ENCODE measurements at regions not wholly inside any gene's neighbourhood (a gene's known extent, or its start where the extent isn't known, plus 50 kb on each side); places are given as distances from the start of the nearest gene placed in this dataset.
A peak's percentile ranks its signal among the peaks of the same experiment; 100 is the strongest.

GRCh38 chrX:11949291-11949690, 189.0 kb upstream of the FRMPD4 start:
- H3K9me3 ChIP-seq (ENCODE audit: control insufficient read depth, insufficient read depth, low read depth, low read length): no peaks in the 10 kb centered on the region
- peaks cover 2% of the 10 kb centered on the region for H3K4me1 ChIP-seq (ENCODE audit: control insufficient read depth, extremely low read depth, insufficient read depth, low read length)
- H3K9ac ChIP-seq (ENCODE audit: insufficient read depth, low read length): no peak overlapping the region
- no peaks in the 10 kb centered on the region for H3K27me3 ChIP-seq (ENCODE audit: control insufficient read depth, insufficient read depth, low read length)
- H3K27ac ChIP-seq (ENCODE audit: insufficient read depth, low read length): no peak overlapping the region
- H2AFZ ChIP-seq (ENCODE audit: low read length): no peak overlapping the region
- no peak for TF ChIP-seq EZH2 (IDR thresholded peaks at IDR 0.05; ENCODE audit: low read length, missing control alignments)
- TF ChIP-seq, protein P1, sequence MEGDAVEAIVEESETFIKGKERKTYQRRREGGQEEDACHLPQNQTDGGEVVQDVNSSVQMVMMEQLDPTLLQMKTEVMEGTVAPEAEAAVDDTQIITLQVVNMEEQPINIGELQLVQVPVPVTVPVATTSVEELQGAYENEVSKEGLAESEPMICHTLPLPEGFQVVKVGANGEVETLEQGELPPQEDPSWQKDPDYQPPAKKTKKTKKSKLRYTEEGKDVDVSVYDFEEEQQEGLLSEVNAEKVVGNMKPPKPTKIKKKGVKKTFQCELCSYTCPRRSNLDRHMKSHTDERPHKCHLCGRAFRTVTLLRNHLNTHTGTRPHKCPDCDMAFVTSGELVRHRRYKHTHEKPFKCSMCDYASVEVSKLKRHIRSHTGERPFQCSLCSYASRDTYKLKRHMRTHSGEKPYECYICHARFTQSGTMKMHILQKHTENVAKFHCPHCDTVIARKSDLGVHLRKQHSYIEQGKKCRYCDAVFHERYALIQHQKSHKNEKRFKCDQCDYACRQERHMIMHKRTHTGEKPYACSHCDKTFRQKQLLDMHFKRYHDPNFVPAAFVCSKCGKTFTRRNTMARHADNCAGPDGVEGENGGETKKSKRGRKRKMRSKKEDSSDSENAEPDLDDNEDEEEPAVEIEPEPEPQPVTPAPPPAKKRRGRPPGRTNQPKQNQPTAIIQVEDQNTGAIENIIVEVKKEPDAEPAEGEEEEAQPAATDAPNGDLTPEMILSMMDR (conservative IDR thresholded peaks at IDR 0.05 in 1 of 2, IDR thresholded peaks at IDR 0.05 in 1 of 2; ENCODE audit: low read depth in 1 of 2, low read length in 2 of 2): no peak
- no peak overlapping the region for H3K4me3 ChIP-seq (replicated peaks in 1 of 4; ENCODE audit: control extremely low read depth in 1 of 4, insufficient read depth in 1 of 4, low read depth in 3 of 4, low read length in 4 of 4)
- no peak for DNase-seq (ENCODE audit: low read depth in 2 of 2)
- no peak overlapping the region for H3K4me2 ChIP-seq (ENCODE audit: extremely low read depth, insufficient read depth, low read length)
- H4K20me1 ChIP-seq (ENCODE audit: control insufficient read depth, extremely low read depth, insufficient read depth, low read length): no peaks in the 10 kb centered on the region
- H3K79me2 ChIP-seq (ENCODE audit: control insufficient read depth, insufficient read depth, low read length): no peaks in the 10 kb centered on the region
- H3K36me3 ChIP-seq (ENCODE audit: control insufficient read depth, insufficient read depth, low read length): no peaks in the 10 kb centered on the region

DNA sequence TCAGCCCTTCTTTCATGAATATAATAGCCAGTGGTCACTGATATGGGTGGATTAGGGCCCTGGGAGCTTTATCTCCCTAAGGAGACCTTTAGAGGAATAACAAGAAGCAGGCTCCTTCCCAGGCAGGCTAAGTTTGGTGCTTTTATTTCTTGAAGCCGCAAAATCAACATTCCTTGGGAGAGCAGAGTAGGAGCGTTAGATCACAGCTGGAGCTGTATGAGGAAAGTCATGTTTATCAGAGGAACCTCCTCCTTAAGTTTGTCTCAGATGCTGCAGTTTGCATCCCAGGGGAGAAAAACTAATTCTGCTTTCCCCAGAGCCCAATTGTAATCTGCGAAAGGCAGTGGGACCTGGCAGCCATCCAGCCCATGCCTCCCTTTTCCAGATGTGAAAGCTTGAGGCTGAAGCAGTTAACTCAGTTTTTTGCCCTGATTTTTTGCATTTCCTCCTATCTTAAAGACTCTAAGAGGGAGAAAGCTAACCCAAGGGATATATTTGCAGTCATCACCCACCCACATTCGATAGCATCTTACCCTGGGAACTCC, 186.0 kb upstream of the FRMPD4 start:
- H3K4me3 ChIP-seq (replicated peaks in 1 of 4; ENCODE audit: control extremely low read depth in 1 of 4, insufficient read depth in 1 of 4, low read depth in 3 of 4, low read length in 4 of 4): no peak overlapping the region
- TF ChIP-seq EZH2 (IDR thresholded peaks at IDR 0.05; ENCODE audit: low read length, missing control alignments): no peak
- TF ChIP-seq, protein P1 (conservative IDR thresholded peaks at IDR 0.05 in 1 of 2, IDR thresholded peaks at IDR 0.05 in 1 of 2; ENCODE audit: low read depth in 1 of 2, low read length in 2 of 2): no peak
- H3K27me3 ChIP-seq (ENCODE audit: control insufficient read depth, insufficient read depth, low read length): no peaks in the 10 kb centered on the region
- H3K9ac ChIP-seq (ENCODE audit: insufficient read depth, low read length): no peak overlapping the region
- peaks cover 2% of the 10 kb centered on the region for H3K4me1 ChIP-seq (ENCODE audit: control insufficient read depth, extremely low read depth, insufficient read depth, low read length)
- no peak overlapping the region for H3K27ac ChIP-seq (ENCODE audit: insufficient read depth, low read length)
- H3K9me3 ChIP-seq (ENCODE audit: control insufficient read depth, insufficient read depth, low read depth, low read length): no peaks in the 10 kb centered on the region
- no peaks in the 10 kb centered on the region for H3K36me3 ChIP-seq (ENCODE audit: control insufficient read depth, insufficient read depth, low read length)
- H2AFZ ChIP-seq (ENCODE audit: low read length): no peak overlapping the region
- no peaks in the 10 kb centered on the region for H3K79me2 ChIP-seq (ENCODE audit: control insufficient read depth, insufficient read depth, low read length)
- no peaks in the 10 kb centered on the region for H4K20me1 ChIP-seq (ENCODE audit: control insufficient read depth, extremely low read depth, insufficient read depth, low read length)
- H3K4me2 ChIP-seq (ENCODE audit: extremely low read depth, insufficient read depth, low read length): no peak overlapping the region
- DNase-seq (ENCODE audit: low read depth in 2 of 2): no peak

DNA sequence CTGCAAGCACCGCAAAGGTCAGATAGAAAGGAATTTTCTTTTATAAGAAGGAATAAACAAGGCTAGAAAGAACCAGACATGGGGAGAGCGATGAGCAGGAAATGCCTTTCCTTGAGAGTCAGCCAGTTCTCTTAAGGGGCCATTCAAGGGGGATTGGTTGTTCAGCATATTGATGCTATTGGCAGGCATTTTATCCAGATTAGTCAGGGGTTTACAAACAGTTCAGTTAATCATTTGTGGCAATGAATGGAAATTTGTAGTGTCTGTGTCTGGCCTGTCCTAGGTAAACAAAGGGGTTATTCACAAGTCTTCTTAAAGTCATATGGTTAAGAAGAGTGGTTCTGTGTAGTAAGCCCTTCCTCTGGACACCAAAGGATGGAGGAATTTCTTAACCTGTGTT, 184.7 kb upstream of the FRMPD4 start:
- DNase-seq (ENCODE audit: low read depth in 2 of 2): peak; percentile 11 to 94
- no peaks in the 10 kb centered on the region for H4K20me1 ChIP-seq (ENCODE audit: control insufficient read depth, extremely low read depth, insufficient read depth, low read length)
- H3K9me3 ChIP-seq (ENCODE audit: control insufficient read depth, insufficient read depth, low read depth, low read length): no peaks in the 10 kb centered on the region
- H3K4me1 ChIP-seq (ENCODE audit: control insufficient read depth, extremely low read depth, insufficient read depth, low read length): peaks cover 2% of the 10 kb centered on the region
- H3K27ac ChIP-seq (ENCODE audit: insufficient read depth, low read length): no peak overlapping the region
- no peak overlapping the region for H3K4me2 ChIP-seq (ENCODE audit: extremely low read depth, insufficient read depth, low read length)
- no peak overlapping the region for H2AFZ ChIP-seq (ENCODE audit: low read length)
- no peak overlapping the region for H3K9ac ChIP-seq (ENCODE audit: insufficient read depth, low read length)
- no peak overlapping the region for H3K4me3 ChIP-seq (replicated peaks in 1 of 4; ENCODE audit: control extremely low read depth in 1 of 4, insufficient read depth in 1 of 4, low read depth in 3 of 4, low read length in 4 of 4)
- no peaks in the 10 kb centered on the region for H3K27me3 ChIP-seq (ENCODE audit: control insufficient read depth, insufficient read depth, low read length)
- H3K79me2 ChIP-seq (ENCODE audit: control insufficient read depth, insufficient read depth, low read length): no peaks in the 10 kb centered on the region
- H3K36me3 ChIP-seq (ENCODE audit: control insufficient read depth, insufficient read depth, low read length): no peaks in the 10 kb centered on the region
- TF ChIP-seq EZH2 (IDR thresholded peaks at IDR 0.05; ENCODE audit: low read length, missing control alignments): no peak
- TF ChIP-seq, protein P1 (conservative IDR thresholded peaks at IDR 0.05 in 1 of 2, IDR thresholded peaks at IDR 0.05 in 1 of 2; ENCODE audit: low read depth in 1 of 2, low read length in 2 of 2): no peak

Measured in fibroblast of lung (primary cell).